Bronchial epithelial cell (primary cell): ENCODE measurements at regions not wholly inside any gene's neighbourhood (a gene's known extent, or its start where the extent isn't known, plus 50 kb on each side); places are given as distances from the start of the nearest gene placed in this dataset.
A peak's percentile ranks its signal among the peaks of the same experiment; 100 is the strongest.

Experiments
- DNase-seq: peaks from one replicate; pipeline ENCODE4 v3.0.0-alpha.2; 2010; ENCODE audit warnings: low read depth
- FAIRE-seq: peaks from 2 replicates; lab custom pipeline; 2011; peaks lifted over from hg19 to GRCh38; lab: Jason Lieb, UNC
- H3K27me3 ChIP-seq: 2 replicates; pipeline ENCODE4 v1.5.1; 2011; ENCODE audit warnings: low read length; ENCODE audit not compliant: control insufficient read depth, insufficient read depth
- H3K36me3 ChIP-seq: 2 replicates; pipeline ENCODE4 v1.5.1; 2011; ENCODE audit warnings: low read length; ENCODE audit not compliant: control insufficient read depth, insufficient read depth
- H3K4me3 ChIP-seq: 2 replicates; pipeline ENCODE4 v1.5.1; 2011; ENCODE audit warnings: mild to moderate bottlenecking, low read depth, low read length, control low read depth
- CTCF ChIP-seq: IDR thresholded peaks from 2 replicates; pipeline ENCODE4 v1.5.1; 2011; ENCODE audit warnings: mild to moderate bottlenecking, moderate library complexity, low read length, control low read depth, inconsistent platforms; ENCODE audit not compliant: insufficient read depth, severe bottlenecking

- H3K4me3 ChIP-seq = no peak overlapping the region
- no peaks in the 10 kb centered on the region for H3K27me3 ChIP-seq
- TF ChIP-seq CTCF = no peak
- DNase-seq (no peak), FAIRE-seq (no peak)
- no peaks in the 10 kb centered on the region for H3K36me3 ChIP-seq
These were observed 382.7 kb upstream of the CDH10 start for GRCh38 chr5:25027526-25027925.

- H3K4me3 ChIP-seq = no peak overlapping the region
- H3K27me3 ChIP-seq = no peaks in the 10 kb centered on the region
- FAIRE-seq (no peak), DNase-seq (no peak)
- TF ChIP-seq CTCF = no peak
- no peaks in the 10 kb centered on the region for H3K36me3 ChIP-seq
These were observed 382.3 kb upstream of the CDH10 start for GRCh38 chr5:25027061-25027460.

GRCh38 chr5:25025831-25026230 is 381.1 kb upstream of the CDH10 start:
- Histone ChIP-seq H3K36me3 (no peaks in the 10 kb centered on the region), H3K4me3 (no peak overlapping the region), H3K27me3 (no peaks in the 10 kb centered on the region)
- DNase-seq (no peak), FAIRE-seq (no peak)
- no peak for TF ChIP-seq CTCF

GRCh38 chr5:25020454-25020853 is 375.7 kb upstream of the CDH10 start:
- Histone ChIP-seq H3K36me3 (no peaks in the 10 kb centered on the region), H3K27me3 (no peaks in the 10 kb centered on the region), H3K4me3 (no peak overlapping the region)
- no peak for FAIRE-seq
- DNase-seq = no peak
- no peak for TF ChIP-seq CTCF

- H3K4me3 ChIP-seq = no peak overlapping the region
- no peak for TF ChIP-seq CTCF
- FAIRE-seq = no peak
- DNase-seq = no peak
- no peaks in the 10 kb centered on the region for H3K36me3 ChIP-seq
- no peaks in the 10 kb centered on the region for H3K27me3 ChIP-seq
These were observed 364.3 kb upstream of the CDH10 start for GRCh38 chr5:25009063-25009462.

GRCh38 chr5:25006734-25007133 is 362.0 kb upstream of the CDH10 start:
- Histone ChIP-seq H3K36me3 (no peaks in the 10 kb centered on the region), H3K27me3 (no peaks in the 10 kb centered on the region), H3K4me3 (no peak overlapping the region)
- FAIRE-seq (no peak), DNase-seq (peak; percentile 3)
- no peak for TF ChIP-seq CTCF
